IMR-90 (cell line): ENCODE measurements at regions not wholly inside any gene's neighbourhood (a gene's known extent, or its start where the extent isn't known, plus 50 kb on each side); places are given as distances from the start of the nearest gene placed in this dataset.

ENCODE experiments used
- CEBPB ChIP-seq: IDR thresholded peaks from 2 replicates; pipeline ENCODE4 v1.6.1; 2012; ENCODE audit warnings: low read depth, low read length, improper control_type of control experiment
- CHD1 ChIP-seq: IDR thresholded peaks from 2 replicates; pipeline ENCODE4 v1.6.1; 2012; ENCODE audit warnings: low read depth, low read length, improper control_type of control experiment
- CTCF ChIP-seq: conservative IDR thresholded peaks from 2 replicates; pipeline ENCODE4 v1.5.1; 2012; ENCODE audit warnings: mild to moderate bottlenecking, low read depth, low read length, improper control_type of control experiment
- ELK1 ChIP-seq: fragments of 150-350 bp; IDR thresholded peaks from 2 replicates; pipeline ENCODE4 v1.6.1; 2016; ENCODE audit warnings: low read depth, mild to moderate bottlenecking, low read length, moderate library complexity, borderline replicate concordance
- FOS ChIP-seq: fragments of 150-350 bp; IDR thresholded peaks from 2 replicates; pipeline ENCODE4 v1.6.1; 2016; ENCODE audit warnings: low read depth, low read length
- MAFK ChIP-seq: IDR thresholded peaks from 2 replicates; pipeline ENCODE4 v1.6.1; 2012; ENCODE audit warnings: low read depth, low read length, improper control_type of control experiment
- MXI1 ChIP-seq: IDR thresholded peaks from 2 replicates; pipeline ENCODE4 v1.6.1; 2012; ENCODE audit warnings: low read depth, mild to moderate bottlenecking, low read length, moderate library complexity, borderline replicate concordance
- NFE2L2 ChIP-seq: fragments of 150-350 bp; IDR thresholded peaks from 2 replicates; pipeline ENCODE4 v1.6.1; 2016; ENCODE audit warnings: low read depth, mild to moderate bottlenecking, low read length
- POLR2A ChIP-seq: IDR thresholded peaks from 2 replicates; pipeline ENCODE4 v1.6.1; 2012; ENCODE audit warnings: mild to moderate bottlenecking, low read depth, low read length
- RCOR1 ChIP-seq: IDR thresholded peaks from 2 replicates; pipeline ENCODE4 v1.6.1; 2012; ENCODE audit warnings: mild to moderate bottlenecking, low read length, improper control_type of control experiment; ENCODE audit not compliant: insufficient replicate concordance
- SMC3 ChIP-seq: fragments of 150-350 bp; IDR thresholded peaks from 2 replicates; pipeline ENCODE4 v1.6.1; 2016; ENCODE audit warnings: low read depth, mild to moderate bottlenecking, antibody characterized with exemption, low read length, moderate library complexity
- USF2 ChIP-seq: fragments of 150-350 bp; IDR thresholded peaks from 2 replicates; pipeline ENCODE4 v1.6.1; 2017; ENCODE audit warnings: mild to moderate bottlenecking, antibody characterized with exemption, low read length, low read depth

- no peak for TF ChIP-seq MAFK
- TF ChIP-seq CHD1, result no peak
- no peak for TF ChIP-seq USF2
- TF ChIP-seq CTCF, result no peak
- TF ChIP-seq POLR2A, result no peak
- TF ChIP-seq FOS, result no peak
- no peak for TF ChIP-seq CEBPB
- no peak for TF ChIP-seq SMC3
- TF ChIP-seq MXI1, result no peak
- TF ChIP-seq RCOR1, result no peak
- TF ChIP-seq NFE2L2, result no peak
- no peak for TF ChIP-seq ELK1
Measured at GRCh38 chr6:170037541-170038250, 253.2 kb downstream of the DLL1 start.
